ENCODE measurements at regions not wholly inside any gene's neighbourhood (a gene's known extent, or its start where the extent isn't known, plus 50 kb on each side); places are given as distances from the start of the nearest gene placed in this dataset.

DNA sequence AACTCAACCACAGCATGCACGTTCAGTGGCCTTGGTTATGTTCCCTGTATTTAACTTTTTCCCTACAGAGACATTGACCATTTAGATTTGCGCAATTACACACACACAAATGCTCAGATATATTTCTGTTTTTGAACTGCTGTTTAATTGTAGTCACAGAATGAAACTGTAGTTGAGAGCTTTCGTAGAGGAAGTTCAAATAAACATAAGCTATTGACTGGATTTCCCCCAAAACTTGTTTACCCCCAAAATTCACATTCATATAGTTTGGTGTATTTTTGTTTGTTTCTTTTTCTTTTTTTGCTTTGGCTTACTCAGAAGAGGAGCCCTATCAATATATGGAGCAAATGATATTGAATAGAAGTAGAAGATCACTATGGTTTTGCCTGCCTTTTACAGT is 921.0 kb downstream of the ADGRL2 start:
- H3K4me2 ChIP-seq: no peak overlapping the region
- TF ChIP-seq Cebpa-rat (IDR thresholded peaks at IDR 0.05): no peak
- H3K9ac ChIP-seq: no peak overlapping the region
- no peaks in the 10 kb centered on the region for H4K20me1 ChIP-seq
- no peak overlapping the region for H3K27ac ChIP-seq
- H3K4me1 ChIP-seq: no peaks in the 10 kb centered on the region
- no peak overlapping the region for H3K4me3 ChIP-seq
- peaks cover 0 to 7% (median 0%) of the 10 kb centered on the region in 11 experiments; a peak in 7 of 22 replicates for H3K9me3 ChIP-seq (replicated peaks in 1 of 11)
- H3K27me3 ChIP-seq: no peaks in the 10 kb centered on the region
- no peaks in the 10 kb centered on the region for H3K36me3 ChIP-seq

DNA sequence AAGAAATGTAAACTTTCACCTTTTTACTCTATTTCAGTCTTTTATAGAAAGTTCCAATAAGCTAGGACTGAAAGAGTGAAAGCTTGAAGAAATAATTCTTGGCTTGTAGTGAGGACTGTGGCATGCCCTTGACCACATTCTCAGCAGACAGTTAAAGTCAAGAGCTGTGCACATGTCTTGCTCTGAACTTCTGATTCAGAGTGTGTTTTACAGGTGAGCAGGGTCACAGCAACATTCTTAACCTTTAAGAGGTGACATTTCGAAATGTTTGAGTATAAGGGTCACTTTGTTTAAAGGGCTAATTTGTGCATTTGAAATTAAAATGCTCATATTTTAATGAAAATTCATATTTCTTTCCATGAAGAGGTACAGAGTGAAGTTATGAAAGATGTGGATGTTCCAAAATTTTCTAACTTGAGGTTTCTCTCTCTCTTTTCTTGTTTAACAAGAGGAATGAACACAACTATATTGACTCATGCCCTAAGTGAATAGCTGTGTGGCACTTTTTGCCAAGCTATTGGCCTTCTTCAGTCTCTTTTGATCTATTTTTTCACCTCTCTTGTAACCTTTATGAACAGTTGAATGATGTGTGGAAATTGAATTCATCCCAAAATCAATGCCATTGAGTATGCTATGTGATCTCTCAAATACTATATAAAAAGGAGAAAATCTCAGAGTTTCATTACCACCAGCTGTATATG is 918.1 kb downstream of the ADGRL2 start:
- no peak for TF ChIP-seq Cebpa-rat (IDR thresholded peaks at IDR 0.05)
- no peaks in the 10 kb centered on the region for H3K4me1 ChIP-seq
- H3K27ac ChIP-seq: no peak overlapping the region
- H3K27me3 ChIP-seq: no peaks in the 10 kb centered on the region
- H4K20me1 ChIP-seq: no peaks in the 10 kb centered on the region
- H3K36me3 ChIP-seq: no peaks in the 10 kb centered on the region
- no peak overlapping the region for H3K4me2 ChIP-seq
- no peak overlapping the region for H3K4me3 ChIP-seq
- peaks cover 0 to 7% (median 0%) of the 10 kb centered on the region in 11 experiments; a peak in 7 of 22 replicates for H3K9me3 ChIP-seq (replicated peaks in 1 of 11)
- H3K9ac ChIP-seq: no peak overlapping the region

DNA sequence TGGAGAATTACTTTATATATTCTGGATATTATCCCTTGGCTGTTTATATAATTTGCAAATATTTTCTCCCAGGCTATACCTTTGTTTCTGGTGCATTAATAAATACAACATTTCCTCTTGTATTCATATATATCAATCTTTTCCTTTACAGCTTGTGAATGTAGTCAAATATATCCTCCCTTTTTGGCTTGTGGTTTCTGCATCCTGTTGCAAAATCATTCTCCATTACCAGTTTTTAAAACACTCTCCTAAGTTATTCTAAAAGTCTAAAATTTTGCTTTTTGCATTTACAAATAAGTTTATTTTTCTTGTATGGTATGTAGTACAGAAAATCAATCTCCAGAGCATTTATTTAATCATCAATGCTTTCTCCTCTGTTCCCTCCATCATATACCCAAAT is 909.4 kb downstream of the ADGRL2 start:
- no peaks in the 10 kb centered on the region for H3K36me3 ChIP-seq
- H3K4me1 ChIP-seq: peaks cover 17 to 38% (median 24%) of the 10 kb centered on the region in 10 experiments
- no peaks in the 10 kb centered on the region for H3K9me3 ChIP-seq (replicated peaks in 1 of 11)
- no peaks in the 10 kb centered on the region for H3K27me3 ChIP-seq
- no peak for TF ChIP-seq Cebpa-rat (IDR thresholded peaks at IDR 0.05)
- H3K9ac ChIP-seq: no peak overlapping the region; a peak in 1 of 22 replicates
- peak overlapping the region; percentile 15 to 72 (median 53); a peak in 19 of 22 replicates for H3K4me2 ChIP-seq
- peak overlapping the region in 8 of 11 experiments; percentile 5 to 64 (median 48); a peak in 13 of 22 replicates for H3K27ac ChIP-seq
- peak overlapping the region in 1 of 10 experiments; percentile 4; a peak in 1 of 20 replicates for H3K4me3 ChIP-seq
- H4K20me1 ChIP-seq: no peaks in the 10 kb centered on the region

DNA sequence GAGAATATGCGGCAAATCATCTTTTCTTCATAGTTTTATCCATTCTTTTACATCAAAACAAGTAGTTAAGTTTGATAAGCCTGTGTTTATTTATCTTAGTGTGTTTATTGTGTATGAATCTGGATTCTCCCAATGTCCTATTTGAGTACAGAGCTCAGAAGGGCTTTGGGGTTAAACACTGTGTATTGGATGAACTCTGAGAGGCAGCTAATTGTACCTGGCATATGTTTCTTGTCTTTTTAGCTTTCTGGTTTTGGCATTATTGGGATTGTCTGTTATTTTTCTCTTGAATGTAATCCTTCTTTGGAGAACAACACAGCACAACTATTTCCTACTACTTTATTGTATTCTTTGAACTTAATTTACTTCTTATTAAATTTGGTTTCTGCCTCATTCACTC is 906.9 kb downstream of the ADGRL2 start:
- no peak for TF ChIP-seq Cebpa-rat (IDR thresholded peaks at IDR 0.05)
- Histone ChIP-seq H3K9me3 (replicated peaks in 1 of 11) (no peaks in the 10 kb centered on the region), H3K27ac (no peak overlapping the region), H3K9ac (no peak overlapping the region), H3K4me2 (no peak overlapping the region), H3K36me3 (no peaks in the 10 kb centered on the region), H3K4me3 (no peak overlapping the region), H3K27me3 (no peaks in the 10 kb centered on the region), H3K4me1 (peaks cover 21 to 48% (median 27%) of the 10 kb centered on the region in 10 experiments), H4K20me1 (no peaks in the 10 kb centered on the region)

DNA sequence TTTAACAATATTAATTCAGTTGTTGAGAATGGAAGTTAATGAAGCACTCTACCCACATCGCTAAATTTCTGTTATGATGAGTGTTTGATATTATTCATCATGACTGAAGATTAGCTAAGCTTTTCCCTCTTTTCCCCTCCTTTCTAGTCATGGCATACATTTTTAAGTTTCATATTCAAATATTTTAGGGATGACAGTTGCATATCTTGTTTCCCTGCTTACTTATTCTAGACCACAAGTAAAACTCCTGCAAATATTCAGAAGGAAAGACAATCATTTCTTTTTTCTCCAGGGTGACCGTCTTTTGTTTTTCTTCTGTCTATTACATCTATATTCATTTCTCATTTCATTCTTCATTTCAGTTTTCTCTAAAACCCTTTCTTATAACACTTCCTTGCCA is 906.0 kb downstream of the ADGRL2 start:
- Histone ChIP-seq H3K4me3 (no peak overlapping the region), H3K9me3 (replicated peaks in 1 of 11) (no peaks in the 10 kb centered on the region), H3K27me3 (no peaks in the 10 kb centered on the region), H4K20me1 (no peaks in the 10 kb centered on the region), H3K9ac (no peak overlapping the region), H3K27ac (no peak overlapping the region), H3K4me1 (peaks cover 21 to 48% (median 27%) of the 10 kb centered on the region in 10 experiments), H3K4me2 (no peak overlapping the region; a peak in 2 of 22 replicates), H3K36me3 (no peaks in the 10 kb centered on the region)
- no peak for TF ChIP-seq Cebpa-rat (IDR thresholded peaks at IDR 0.05)

DNA sequence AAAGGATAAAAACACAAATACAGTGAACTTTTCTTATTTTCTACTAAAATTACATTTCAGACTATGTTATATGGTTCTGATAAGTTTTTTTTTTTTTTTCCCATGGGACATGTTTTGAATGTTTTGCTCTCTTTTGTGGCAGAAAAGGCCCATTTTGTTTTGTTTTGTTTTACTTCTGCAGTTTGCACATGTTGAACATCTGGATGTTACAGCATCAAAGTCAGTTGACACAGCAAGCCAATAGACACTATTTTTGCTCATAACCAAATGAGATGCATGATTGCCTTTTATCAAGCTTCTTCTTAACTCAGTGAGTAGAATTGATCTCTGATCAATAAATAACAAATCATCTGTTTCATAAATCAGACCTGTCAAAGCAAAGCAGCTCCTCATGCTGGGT is 904.2 kb downstream of the ADGRL2 start:
- Histone ChIP-seq H3K36me3 (no peaks in the 10 kb centered on the region), H3K27me3 (no peaks in the 10 kb centered on the region), H3K4me2 (peak overlapping the region in 8 of 11 experiments; percentile 19 to 55 (median 46); a peak in 15 of 22 replicates), H3K4me3 (no peak overlapping the region), H3K9ac (no peak overlapping the region), H4K20me1 (no peaks in the 10 kb centered on the region), H3K9me3 (replicated peaks in 1 of 11) (no peaks in the 10 kb centered on the region), H3K27ac (peak overlapping the region in 1 of 11 experiments; percentile 8; a peak in 1 of 22 replicates), H3K4me1 (peaks cover 11 to 40% (median 22%) of the 10 kb centered on the region in 10 experiments)
- TF ChIP-seq Cebpa-rat (IDR thresholded peaks at IDR 0.05): no peak

DNA sequence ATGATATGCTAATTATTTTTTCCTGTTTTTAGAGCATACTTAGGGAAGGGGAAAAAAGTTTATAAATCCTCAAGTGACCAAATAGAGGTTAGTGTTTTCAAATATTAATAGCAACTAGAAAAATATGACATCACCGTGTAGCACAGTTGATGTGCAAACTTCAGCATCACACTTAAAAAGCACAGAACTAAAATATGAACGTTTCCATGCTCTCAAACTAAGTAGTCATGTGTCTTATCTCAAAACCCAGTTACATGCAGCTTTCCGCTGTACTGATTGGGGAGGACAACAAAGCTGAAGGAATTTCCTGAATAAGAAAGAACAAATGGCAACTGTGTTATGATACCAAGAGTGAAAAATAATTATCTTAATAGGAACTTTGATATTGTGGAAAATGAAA is 903.7 kb downstream of the ADGRL2 start:
- TF ChIP-seq Cebpa-rat (IDR thresholded peaks at IDR 0.05): no peak
- peaks cover 6 to 35% (median 18%) of the 10 kb centered on the region in 10 experiments; a peak in 19 of 20 replicates for H3K4me1 ChIP-seq
- H3K4me3 ChIP-seq: no peak overlapping the region

DNA sequence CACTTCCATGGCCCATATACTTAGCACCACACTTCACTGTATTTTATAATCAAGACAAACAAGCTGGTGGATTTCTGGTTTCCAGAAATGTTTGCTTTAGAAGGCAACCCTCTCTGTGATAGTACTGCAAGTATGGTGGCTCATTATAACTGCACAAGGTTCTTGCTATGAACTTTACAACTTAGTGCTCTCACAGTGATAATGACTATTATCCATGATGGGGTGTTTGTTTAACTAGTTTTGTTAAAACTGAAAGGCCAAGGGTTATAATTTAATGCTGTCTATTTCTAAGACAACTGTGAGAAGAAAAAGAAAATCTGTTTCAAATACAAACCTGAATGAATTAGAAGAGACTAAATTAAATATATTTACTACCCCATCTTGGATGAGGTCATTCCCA is 903.2 kb downstream of the ADGRL2 start:
- no peak overlapping the region for H3K27ac ChIP-seq
- H3K9ac ChIP-seq: no peak overlapping the region
- H3K4me3 ChIP-seq: no peak overlapping the region
- H3K9me3 ChIP-seq (replicated peaks in 1 of 11): no peaks in the 10 kb centered on the region
- no peak for TF ChIP-seq Cebpa-rat (IDR thresholded peaks at IDR 0.05)
- H3K36me3 ChIP-seq: no peaks in the 10 kb centered on the region
- no peaks in the 10 kb centered on the region for H3K27me3 ChIP-seq
- H3K4me1 ChIP-seq: peaks cover 1 to 30% (median 14%) of the 10 kb centered on the region in 10 experiments; a peak in 18 of 20 replicates
- peak overlapping the region in 1 of 11 experiments; percentile 45; a peak in 1 of 22 replicates for H3K4me2 ChIP-seq
- no peaks in the 10 kb centered on the region for H4K20me1 ChIP-seq

More for the DNA sequence above, 903.7 kb downstream of the ADGRL2 start:
- Histone ChIP-seq H3K4me2 (peak overlapping the region in 5 of 11 experiments; percentile 34 to 55 (median 52); a peak in 5 of 22 replicates), H3K9me3 (replicated peaks in 1 of 11) (no peaks in the 10 kb centered on the region), H3K27me3 (no peaks in the 10 kb centered on the region), H3K9ac (no peak overlapping the region), H3K27ac (no peak overlapping the region), H4K20me1 (no peaks in the 10 kb centered on the region), H3K36me3 (no peaks in the 10 kb centered on the region)

DNA sequence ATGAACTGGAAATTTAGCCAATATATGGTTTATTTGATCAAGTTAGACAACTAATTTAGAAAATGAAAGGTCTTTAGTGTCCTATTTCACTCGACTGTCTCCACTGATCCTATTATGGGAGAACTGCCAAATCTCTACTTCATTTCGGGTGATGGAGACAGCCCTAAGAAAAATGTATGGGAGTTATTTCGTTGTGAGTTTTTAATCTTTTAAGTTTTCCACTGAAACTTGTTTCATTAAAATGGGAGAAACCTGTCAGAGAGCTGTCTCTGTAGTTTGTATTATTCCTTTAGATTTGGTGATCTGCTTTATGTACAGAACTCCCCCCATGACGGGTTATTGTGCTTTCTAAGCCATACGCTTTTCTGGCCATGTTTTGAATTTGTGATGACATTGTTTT is 899.7 kb downstream of the ADGRL2 start:
- no peak overlapping the region for H3K4me2 ChIP-seq

DNA sequence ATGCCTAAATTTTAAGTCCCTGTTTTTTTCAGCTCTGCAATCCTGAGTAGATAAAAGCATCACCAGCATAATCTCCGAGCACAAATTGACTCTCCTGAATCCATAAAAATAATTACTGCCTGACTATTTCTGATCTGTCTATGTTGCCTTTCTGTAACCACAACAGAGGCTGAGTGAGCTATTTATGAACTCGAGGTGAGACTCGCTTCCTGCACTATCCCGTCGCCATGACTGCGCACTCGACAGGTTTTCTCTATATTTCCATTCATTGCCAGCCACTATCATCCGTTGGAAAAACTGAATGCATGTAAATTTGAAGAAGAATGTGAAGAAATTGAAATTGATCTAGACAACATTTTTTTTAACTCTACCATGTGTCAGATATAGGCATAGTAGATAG is 897.2 kb downstream of the ADGRL2 start:
- no peaks in the 10 kb centered on the region for H3K9me3 ChIP-seq (replicated peaks in 1 of 11)
- H3K27me3 ChIP-seq: no peaks in the 10 kb centered on the region
- no peak for TF ChIP-seq Cebpa-rat (IDR thresholded peaks at IDR 0.05)
- no peaks in the 10 kb centered on the region for H4K20me1 ChIP-seq
- no peaks in the 10 kb centered on the region for H3K36me3 ChIP-seq
- H3K4me2 ChIP-seq: no peak overlapping the region
- H3K4me3 ChIP-seq: no peak overlapping the region
- no peak overlapping the region for H3K27ac ChIP-seq
- no peak overlapping the region for H3K9ac ChIP-seq
- no peaks in the 10 kb centered on the region; a peak in 1 of 20 replicates for H3K4me1 ChIP-seq

More for the DNA sequence above, 899.7 kb downstream of the ADGRL2 start:
- Histone ChIP-seq H3K27me3 (no peaks in the 10 kb centered on the region), H3K9ac (no peak overlapping the region), H3K27ac (no peak overlapping the region), H3K9me3 (replicated peaks in 1 of 11) (no peaks in the 10 kb centered on the region), H3K4me1 (peaks cover 0 to 17% (median 12%) of the 10 kb centered on the region in 10 experiments; a peak in 13 of 20 replicates), H4K20me1 (no peaks in the 10 kb centered on the region), H3K36me3 (no peaks in the 10 kb centered on the region), H3K4me3 (no peak overlapping the region)
- no peak for TF ChIP-seq Cebpa-rat (IDR thresholded peaks at IDR 0.05)
